ENCODE measurements at regions not wholly inside any gene's neighbourhood (a gene's known extent, or its start where the extent isn't known, plus 50 kb on each side); places are given as distances from the start of the nearest gene placed in this dataset.

GRCh38 chr2:220493871-220494525, 866.6 kb downstream of the SLC4A3 start:
- no peak for DNase-seq (ENCODE audit: low spot score)

DNA sequence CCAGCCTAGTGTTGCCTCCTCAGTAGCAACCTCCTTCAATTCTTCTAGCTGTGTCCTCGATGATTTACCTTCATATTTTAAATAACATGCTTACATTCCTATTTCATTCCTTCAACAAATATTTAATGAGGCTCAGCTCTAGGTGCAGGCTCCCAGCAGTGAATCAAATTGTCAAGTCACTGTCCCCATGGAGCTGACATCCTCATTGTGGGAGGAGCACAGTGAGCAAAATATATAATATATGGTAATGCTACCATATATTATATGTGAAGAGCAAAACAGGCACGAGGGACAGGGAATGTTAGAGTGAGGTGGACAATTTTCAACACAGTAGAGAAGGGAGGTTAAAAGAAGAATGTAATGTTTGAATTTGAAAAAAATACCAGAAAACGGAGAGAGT, 869.1 kb downstream of the SLC4A3 start:
- DNase-seq (ENCODE audit: low spot score) = no peak

DNA sequence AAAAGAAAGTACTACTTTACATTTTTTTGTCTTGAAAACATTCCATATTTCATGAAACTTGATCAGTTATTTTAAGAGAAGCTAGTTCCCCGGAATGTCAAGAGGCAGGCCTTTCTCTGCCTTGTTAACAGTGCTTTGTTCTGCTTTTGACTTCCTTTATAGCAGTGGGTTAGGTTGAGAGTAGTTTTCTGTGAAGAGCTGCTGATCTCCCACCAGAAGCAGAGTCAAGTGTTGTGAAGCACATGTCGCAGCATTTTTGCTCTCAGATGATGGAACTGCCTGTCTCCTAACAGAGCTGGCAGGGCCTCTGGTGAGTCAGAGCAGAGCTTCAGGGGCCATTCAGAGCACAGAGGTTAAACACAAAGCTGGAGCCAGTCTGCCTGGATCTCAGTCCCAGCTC, 871.8 kb downstream of the SLC4A3 start:
- peak; percentile 0 for DNase-seq (ENCODE audit: low spot score)

DNA sequence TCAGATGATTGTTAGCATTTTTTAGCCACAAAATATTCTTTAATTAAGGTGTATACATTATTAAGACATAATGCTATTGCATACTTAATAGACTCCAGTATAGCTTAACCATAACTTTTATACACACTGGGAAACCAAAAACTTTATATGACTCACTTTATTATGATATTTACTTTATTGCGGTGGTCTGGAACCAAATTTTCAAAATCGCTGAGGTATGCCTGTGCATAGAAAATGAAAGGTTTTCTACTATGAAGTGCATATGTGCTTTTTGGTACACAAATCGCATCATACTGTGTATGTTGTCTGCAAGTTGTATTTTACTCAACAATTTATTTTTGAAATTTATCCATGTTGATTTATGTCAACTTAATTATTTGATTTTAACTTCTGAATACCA, 875.1 kb downstream of the SLC4A3 start:
- no peak for DNase-seq (ENCODE audit: low spot score)

DNA sequence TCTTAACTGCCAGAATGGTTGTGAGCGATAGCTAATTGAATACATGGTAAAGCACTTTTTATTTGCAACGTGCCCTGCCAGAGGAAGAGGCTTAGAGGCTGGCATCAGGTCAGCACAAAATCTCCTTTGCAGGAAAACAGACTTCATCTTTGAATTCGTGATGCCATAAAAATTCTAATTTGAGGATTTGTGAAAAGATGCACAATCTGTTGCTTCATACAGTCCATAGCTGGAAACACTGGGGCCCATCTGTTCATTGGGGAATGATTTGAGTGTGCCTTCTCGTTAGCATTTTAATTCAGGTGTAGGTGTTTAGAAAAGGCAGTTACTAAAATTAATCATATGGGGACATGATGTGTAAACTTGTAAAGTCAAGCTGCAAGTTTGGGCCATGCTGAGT, 876.0 kb downstream of the SLC4A3 start:
- DNase-seq (ENCODE audit: low spot score) = no peak

DNA sequence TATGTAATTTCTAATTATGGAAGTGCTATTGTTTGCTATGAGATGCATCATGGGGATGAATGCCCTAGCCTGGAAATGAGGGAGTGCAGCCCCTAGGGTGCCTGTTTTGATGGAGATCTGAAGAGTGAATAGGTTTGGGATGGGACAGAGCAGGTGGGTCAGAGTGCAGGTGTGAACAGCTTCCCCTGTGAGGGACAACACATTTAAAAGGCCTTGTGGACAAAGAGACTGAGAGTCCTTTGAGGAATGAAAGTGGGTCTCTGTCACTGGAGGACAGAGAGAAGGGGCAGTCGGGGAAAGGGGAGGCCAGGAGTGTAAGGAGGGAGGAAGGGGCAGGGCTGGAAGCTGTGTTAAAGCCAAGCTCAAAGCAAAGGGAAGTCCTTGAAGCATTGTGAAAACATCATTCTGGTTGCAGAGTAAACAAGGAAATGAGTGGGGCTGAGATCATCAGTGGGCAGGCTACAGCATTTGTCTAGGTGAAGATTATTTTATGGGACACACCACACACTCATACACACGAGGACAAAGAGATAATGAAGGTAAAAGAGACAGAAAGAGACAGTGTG, 877.6 kb downstream of the SLC4A3 start:
- DNase-seq (ENCODE audit: low spot score) = no peak

- no peak for DNase-seq (ENCODE audit: low spot score)
Measured at GRCh38 chr2:220506466-220506865, 879.0 kb downstream of the SLC4A3 start.

DNA sequence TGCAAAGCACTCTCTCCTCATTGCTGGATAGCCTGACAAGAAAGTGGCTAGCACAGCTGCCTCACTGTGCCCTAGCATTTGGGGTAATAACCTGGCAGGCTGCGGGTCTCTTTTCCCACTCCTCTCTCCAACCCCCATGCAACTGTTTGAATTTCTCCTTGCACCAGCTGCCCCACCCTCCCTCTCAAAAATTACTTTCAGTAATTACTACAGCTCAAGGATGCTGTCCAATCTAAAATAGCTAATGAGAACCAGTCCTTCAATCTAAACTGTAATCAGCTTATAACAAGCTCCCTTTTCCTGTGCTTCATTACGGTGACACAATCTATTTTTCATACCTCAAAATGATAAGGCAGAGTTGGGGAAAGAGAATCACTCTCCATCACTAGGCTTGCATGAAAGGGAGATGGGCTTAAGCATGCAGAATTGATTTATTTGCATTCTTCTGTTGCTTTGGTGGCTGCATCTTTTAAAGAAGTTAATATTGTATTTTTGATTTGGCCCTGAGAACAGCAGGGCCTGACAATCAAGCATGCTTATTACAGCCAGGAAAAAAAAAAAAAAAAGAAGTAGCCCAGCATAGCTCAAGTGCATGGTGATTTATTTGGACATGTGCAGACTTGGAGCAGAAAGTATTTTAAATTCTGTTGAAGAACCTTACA, 881.8 kb downstream of the SLC4A3 start:
- DNase-seq (ENCODE audit: low spot score) = no peak

GRCh38 chr2:220509966-220510365, 882.5 kb downstream of the SLC4A3 start:
- no peak for DNase-seq (ENCODE audit: low spot score)

DNA sequence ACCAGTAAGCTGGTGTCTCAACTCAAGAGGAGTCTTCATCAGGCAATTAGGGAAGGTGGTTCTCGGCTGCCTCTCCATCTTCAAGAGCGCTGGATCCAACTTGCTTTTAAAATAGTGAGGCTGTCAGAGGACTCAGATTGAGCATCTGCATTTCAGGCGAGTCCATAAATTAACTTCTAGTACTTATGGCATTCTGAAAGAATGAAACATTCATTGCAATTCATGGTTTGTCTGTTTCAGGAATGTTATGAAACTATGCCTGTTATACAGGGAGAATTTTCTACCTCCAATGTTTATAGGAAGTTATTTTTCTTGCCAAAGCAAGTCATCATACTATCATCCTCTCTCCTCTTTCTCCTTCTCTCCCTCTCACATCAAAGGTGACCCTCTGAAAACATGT, 883.2 kb downstream of the SLC4A3 start:
- no peak for DNase-seq (ENCODE audit: low spot score)

GRCh38 chr2:220512419-220512818, 885.0 kb downstream of the SLC4A3 start:
- DNase-seq (ENCODE audit: low spot score) = no peak

DNA sequence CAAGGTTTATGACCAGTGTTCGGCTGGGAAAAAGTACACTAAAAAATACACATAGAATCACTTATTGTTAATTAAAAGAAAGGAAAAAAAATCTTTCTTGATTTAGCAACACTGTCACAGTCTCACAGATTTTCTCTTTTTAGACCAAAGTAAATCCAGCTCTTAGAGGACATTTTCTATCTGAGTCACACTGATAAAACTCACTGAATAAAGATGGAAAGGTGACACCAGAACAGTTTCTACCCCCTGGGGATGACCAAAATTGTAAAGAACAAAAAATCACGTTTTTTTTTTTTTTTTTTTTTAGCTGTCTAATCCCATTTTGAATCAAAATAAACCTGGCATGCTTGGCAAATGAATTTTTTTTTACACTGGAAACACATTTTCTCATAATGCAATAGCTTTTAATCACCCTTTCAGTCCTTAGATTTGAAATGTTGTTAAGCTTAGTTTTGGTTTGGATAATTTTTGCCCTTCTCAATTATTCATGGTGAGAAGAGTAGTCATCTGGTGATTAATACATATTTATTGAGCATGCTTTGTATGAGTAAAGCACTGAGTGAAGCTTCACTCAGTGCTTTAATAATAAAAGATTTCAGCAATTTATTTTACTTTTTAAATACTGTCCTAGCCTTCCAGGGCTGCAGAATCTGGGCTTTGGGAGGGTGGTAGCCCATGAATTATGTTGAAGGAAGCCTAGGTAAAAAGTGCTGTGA, 886.3 kb downstream of the SLC4A3 start:
- no peak for DNase-seq (ENCODE audit: low spot score)

DNA sequence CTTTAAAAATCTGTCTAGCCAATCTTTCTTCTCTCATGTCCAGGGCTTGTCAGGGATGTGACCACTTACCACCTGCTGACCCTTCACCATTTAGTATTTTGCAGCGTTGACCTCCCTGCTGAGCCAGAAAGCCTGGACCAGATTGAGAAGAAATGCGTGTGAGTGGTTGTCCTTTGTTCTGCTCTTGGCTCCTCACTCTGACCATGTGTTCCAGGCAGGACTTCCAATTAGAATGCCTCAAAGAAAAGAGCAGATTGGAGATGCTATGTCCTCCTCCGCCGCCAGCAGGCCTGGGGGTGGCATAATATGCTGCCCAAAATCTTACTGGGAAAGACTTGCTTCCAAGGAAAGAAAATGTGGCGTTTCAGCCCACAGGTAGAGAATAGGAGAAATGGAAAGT, 894.1 kb downstream of the SLC4A3 start:
- DNase-seq (ENCODE audit: low spot score) = no peak

DNA sequence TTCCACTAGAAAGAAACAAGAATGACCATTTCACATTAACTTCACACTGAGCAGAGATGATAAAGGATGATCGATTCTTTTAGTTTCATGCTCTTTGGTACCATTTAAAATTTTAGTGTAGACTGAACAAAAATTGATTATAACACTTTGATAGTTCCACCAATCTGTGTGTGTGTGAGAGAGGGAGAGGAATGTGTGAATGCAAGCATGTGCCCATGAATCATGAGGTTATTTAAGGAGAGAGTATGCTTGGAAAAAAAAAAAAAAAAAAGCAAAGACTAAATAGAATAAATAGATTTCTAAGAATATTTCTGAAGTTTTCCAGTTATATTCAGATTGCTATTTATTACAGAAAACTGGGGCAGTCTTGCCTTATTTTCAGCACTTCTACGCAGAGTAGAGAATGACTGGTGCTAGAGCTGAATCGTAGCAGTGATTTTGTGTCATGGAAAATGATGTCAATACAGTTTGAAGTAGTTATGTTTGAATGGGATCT, 900.8 kb downstream of the SLC4A3 start:
- DNase-seq (ENCODE audit: low spot score) = no peak

GRCh38 chr2:220531216-220531615, 903.8 kb downstream of the SLC4A3 start:
- DNase-seq (ENCODE audit: low spot score) = no peak

DNA sequence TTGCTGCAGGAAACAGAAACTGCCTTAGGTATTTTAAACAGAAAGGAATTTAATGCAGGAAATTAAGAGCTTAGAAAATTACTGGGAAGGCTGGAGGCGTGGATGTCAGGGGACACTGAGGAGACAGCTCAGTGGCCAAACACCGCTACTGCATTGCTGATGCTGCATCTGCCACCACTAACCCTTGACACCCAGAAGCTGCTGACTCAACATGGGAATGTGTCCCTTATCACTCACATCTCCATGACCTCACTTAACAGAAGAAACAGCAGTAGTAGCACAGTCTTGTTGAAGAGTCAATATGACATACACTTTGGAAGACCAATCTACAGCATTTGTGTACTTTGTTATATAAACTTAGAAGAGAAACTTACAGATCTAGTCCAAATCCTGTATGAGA, 906.1 kb downstream of the SLC4A3 start:
- DNase-seq (ENCODE audit: low spot score) = peak; percentile 41

GRCh38 chr2:220539481-220539880, 912.1 kb downstream of the SLC4A3 start:
- DNase-seq (ENCODE audit: low spot score) = no peak

GRCh38 chr2:220544049-220544448, 916.6 kb downstream of the SLC4A3 start:
- no peak for DNase-seq (ENCODE audit: low spot score)

GRCh38 chr2:220550995-220551700, 923.7 kb downstream of the SLC4A3 start:
- no peak for DNase-seq (ENCODE audit: low spot score)

DNA sequence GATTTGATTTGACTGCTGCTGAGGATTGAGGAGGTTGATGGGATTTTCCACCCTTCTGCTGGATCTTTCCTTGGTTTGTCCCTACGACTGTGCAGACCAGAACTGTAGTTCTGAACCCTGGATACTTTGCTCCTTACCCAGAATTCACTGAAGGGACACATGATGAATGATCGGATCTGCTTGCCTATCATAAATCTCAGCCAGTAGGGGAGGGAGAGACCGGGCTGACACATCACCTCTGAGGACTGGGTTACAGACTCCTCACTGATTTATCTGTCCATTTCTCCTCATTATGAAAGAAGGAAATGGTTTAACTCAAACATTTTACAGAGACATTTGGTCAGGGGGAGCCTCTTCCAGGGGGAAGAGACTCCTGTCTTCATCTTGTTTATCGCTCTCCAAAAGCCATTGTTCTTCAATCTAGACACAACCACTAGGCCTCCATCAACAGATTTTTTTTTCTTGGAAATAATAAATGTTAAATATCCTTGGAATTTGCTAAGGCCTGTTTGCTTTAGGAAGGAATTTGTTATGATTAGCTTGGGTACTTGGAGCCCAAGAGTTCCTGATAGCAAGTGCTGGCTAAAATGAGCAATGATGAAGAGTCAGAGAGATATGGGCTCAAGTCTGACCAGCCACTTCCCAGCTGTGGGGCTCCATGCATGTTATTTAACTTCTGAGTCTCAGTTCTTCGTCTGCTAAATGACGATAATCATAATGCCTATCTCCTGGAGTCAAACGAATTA, 925.5 kb downstream of the SLC4A3 start:
- DNase-seq (ENCODE audit: low spot score) = no peak

- no peak for DNase-seq (ENCODE audit: low spot score)
Measured at GRCh38 chr2:220555961-220556630, 928.7 kb downstream of the SLC4A3 start.

Data from activated CD4-positive, alpha-beta T cell treated with anti-CD3 and anti-CD28 coated beads, Interleukin-2, Interleukin-4, amounts not matched to agents 100 ng/mL and 50 ng/mL, durations not matched to agents 16 hours and 8 hours (primary cell).